ENCODE measurements at regions not wholly inside any gene's neighbourhood (a gene's known extent, or its start where the extent isn't known, plus 50 kb on each side); places are given as distances from the start of the nearest gene placed in this dataset.

GRCh38 chr6:192313-192664 is 100.0 kb upstream of the DUSP22 start:
- no peaks in the 10 kb centered on the region; the same call in 1 of the 2 replicates for H3K27me3 ChIP-seq (ENCODE audit: control insufficient read depth, insufficient read depth, low read length)
- POLR2A ChIA-PET: no interaction called here
- CTCF ChIA-PET: interaction anchor here (0.6 to 0.7 kb wide), 2 partner anchors 9 to 226 kb away, joined by 3 read pairs; no protein-coding TSS in a partner anchor
- TF ChIP-seq, protein P1, sequence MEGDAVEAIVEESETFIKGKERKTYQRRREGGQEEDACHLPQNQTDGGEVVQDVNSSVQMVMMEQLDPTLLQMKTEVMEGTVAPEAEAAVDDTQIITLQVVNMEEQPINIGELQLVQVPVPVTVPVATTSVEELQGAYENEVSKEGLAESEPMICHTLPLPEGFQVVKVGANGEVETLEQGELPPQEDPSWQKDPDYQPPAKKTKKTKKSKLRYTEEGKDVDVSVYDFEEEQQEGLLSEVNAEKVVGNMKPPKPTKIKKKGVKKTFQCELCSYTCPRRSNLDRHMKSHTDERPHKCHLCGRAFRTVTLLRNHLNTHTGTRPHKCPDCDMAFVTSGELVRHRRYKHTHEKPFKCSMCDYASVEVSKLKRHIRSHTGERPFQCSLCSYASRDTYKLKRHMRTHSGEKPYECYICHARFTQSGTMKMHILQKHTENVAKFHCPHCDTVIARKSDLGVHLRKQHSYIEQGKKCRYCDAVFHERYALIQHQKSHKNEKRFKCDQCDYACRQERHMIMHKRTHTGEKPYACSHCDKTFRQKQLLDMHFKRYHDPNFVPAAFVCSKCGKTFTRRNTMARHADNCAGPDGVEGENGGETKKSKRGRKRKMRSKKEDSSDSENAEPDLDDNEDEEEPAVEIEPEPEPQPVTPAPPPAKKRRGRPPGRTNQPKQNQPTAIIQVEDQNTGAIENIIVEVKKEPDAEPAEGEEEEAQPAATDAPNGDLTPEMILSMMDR (IDR thresholded peaks at IDR 0.05; ENCODE audit: insufficient read depth, low read depth, low read length): no peak
- no peak overlapping the region for H3K4me3 ChIP-seq (ENCODE audit: low read depth, low read length)
- no peaks in the 10 kb centered on the region for H3K36me3 ChIP-seq (ENCODE audit: control insufficient read depth, insufficient read depth, low read length)
- DNase-seq (ENCODE audit: low read depth): no peak

DNA sequence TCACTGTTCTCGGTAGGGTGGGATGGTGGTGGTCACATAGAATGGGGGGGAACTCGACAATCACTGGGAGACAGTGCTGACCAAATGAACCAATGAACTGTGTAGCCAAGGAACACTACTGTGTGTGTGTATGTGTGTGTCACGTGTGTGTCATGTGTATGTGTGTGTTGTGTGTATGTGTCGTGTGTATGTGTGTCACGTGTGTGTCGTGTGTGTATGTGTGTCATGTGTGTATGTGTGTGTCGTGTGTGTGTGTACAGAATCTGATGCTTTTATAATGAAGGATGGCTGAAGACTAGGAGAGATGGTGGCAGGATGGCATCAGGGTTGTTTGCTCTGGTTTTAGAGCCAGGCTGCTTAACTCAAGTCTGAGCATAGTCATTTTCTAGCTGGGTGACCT is 99.1 kb upstream of the DUSP22 start:
- Histone ChIP-seq H3K36me3 (ENCODE audit: control insufficient read depth, insufficient read depth, low read length) (no peaks in the 10 kb centered on the region), H3K27me3 (ENCODE audit: control insufficient read depth, insufficient read depth, low read length) (no peaks in the 10 kb centered on the region), H3K4me3 (ENCODE audit: low read depth, low read length) (no peak overlapping the region)
- CTCF ChIA-PET: interaction anchor here (0.7 kb wide), 1 partner anchor 225 kb away, joined by 3 read pairs; no protein-coding TSS in a partner anchor
- POLR2A ChIA-PET: no interaction called here
- TF ChIP-seq, protein P1 (IDR thresholded peaks at IDR 0.05; ENCODE audit: insufficient read depth, low read depth, low read length): no peak
- no peak for DNase-seq (ENCODE audit: low read depth)

DNA sequence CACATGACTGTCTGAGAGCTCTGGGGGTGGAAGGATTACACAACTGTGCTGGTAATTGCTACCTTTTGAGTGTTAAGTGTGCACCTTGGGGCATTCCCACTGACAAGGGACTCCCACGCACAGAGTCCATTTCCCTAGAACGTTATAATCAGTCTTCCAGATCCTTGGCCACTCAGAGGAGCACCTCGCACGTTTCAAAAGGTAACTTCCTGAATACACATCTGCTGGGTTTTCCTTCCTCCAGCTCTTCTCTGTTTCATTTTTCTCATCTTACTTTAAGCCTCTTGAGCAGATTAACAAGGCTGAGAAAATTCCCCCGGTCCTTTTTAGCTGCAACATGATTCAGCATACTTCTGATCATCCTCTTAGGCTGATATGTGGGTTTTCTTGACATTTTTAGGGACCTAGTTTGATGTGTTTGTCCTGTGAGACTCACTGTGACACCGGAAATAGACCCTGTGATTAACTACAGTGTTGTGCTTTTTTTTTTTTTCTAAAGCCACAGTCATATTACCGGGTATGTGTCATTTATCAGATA is 98.4 kb upstream of the DUSP22 start:
- H3K4me3 ChIP-seq (ENCODE audit: low read depth, low read length): no peak overlapping the region
- ChIA-PET POLR2A (no interaction called here), CTCF (no interaction called here)
- no peak for DNase-seq (ENCODE audit: low read depth)
- no peaks in the 10 kb centered on the region for H3K36me3 ChIP-seq (ENCODE audit: control insufficient read depth, insufficient read depth, low read length)
- TF ChIP-seq, protein P1 (IDR thresholded peaks at IDR 0.05; ENCODE audit: insufficient read depth, low read depth, low read length): no peak
- no peaks in the 10 kb centered on the region for H3K27me3 ChIP-seq (ENCODE audit: control insufficient read depth, insufficient read depth, low read length)

DNA sequence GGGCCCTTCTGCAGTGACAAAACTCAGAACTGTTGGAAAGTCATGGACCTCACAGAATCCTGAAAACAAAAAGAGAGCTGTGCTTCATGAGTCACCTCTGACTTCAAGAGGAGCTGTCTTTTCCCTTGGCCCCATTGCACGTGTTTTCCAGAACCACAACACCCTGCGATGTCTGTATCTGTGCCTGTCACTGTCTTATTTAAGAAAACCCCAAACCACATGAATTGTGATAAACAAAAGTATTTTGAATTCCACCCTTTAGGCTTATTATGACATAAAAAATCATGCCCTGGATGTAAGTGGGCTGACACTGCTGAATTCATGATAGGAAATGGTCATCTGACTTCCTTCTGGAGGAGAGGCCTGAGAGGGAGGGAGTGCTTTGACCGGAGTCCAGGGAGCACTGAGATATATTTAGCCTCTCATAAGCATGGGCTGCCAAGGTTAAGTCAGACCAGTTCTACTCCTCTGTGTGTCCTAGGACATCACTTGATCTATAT is 96.4 kb upstream of the DUSP22 start:
- no peak for DNase-seq (ENCODE audit: low read depth)
- TF ChIP-seq, protein P1 (IDR thresholded peaks at IDR 0.05; ENCODE audit: insufficient read depth, low read depth, low read length): no peak

DNA sequence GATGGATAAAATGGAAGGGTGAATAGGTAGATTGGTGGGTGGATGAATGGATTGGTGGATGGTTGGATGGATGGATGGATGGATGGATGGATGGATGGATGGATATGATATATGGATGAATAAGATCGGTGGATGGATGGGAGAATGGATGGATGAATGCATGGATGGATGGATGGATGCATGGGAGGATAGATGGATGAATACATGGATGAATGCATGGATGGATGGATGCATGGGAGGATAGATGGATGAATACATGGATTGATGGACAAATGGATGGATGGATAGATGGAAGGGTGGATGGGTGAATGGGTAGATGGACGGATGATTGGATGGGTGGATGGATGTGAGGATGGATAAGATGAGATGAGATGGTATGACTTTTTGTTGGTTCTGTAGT is 95.7 kb upstream of the DUSP22 start:
- TF ChIP-seq, protein P1 (IDR thresholded peaks at IDR 0.05; ENCODE audit: insufficient read depth, low read depth, low read length): no peak
- POLR2A ChIA-PET: no interaction called here
- Histone ChIP-seq H3K36me3 (ENCODE audit: control insufficient read depth, insufficient read depth, low read length) (no peaks in the 10 kb centered on the region), H3K4me3 (ENCODE audit: low read depth, low read length) (no peak overlapping the region), H3K27me3 (ENCODE audit: control insufficient read depth, insufficient read depth, low read length) (no peaks in the 10 kb centered on the region)
- DNase-seq (ENCODE audit: low read depth): no peak
- CTCF ChIA-PET: no interaction called here

More for the DNA sequence above, 96.4 kb upstream of the DUSP22 start:
- POLR2A ChIA-PET: no interaction called here
- CTCF ChIA-PET: interaction anchor here (1.0 kb wide), 1 partner anchor 217 kb away, joined by 3 read pairs; no protein-coding TSS in a partner anchor
- Histone ChIP-seq H3K4me3 (ENCODE audit: low read depth, low read length) (no peak overlapping the region), H3K27me3 (ENCODE audit: control insufficient read depth, insufficient read depth, low read length) (no peaks in the 10 kb centered on the region), H3K36me3 (ENCODE audit: control insufficient read depth, insufficient read depth, low read length) (no peaks in the 10 kb centered on the region)
